SK-N-SH (cell line): ENCODE measurements at regions not wholly inside any gene's neighbourhood (a gene's known extent, or its start where the extent isn't known, plus 50 kb on each side); places are given as distances from the start of the nearest gene placed in this dataset.

Experiments used
- CTCF ChIA-PET: fragments of 300-600, 350-600 bp; formaldehyde crosslinking; extraction: SDS; loops from one replicate; lab custom pipeline; 2021; lab: Yijun Ruan, JAX
- POLR2A ChIA-PET: fragments of 350-600 bp; sonication (Branson Sonifier 250); formaldehyde crosslinking; extraction: SDS; loops from one replicate; lab custom pipeline; 2020; ENCODE audit warnings: antibody characterized with exemption, inconsistent platforms; lab: Yijun Ruan, JAX
- DNase-seq: peaks from one replicate; pipeline ENCODE4 v3.0.0; 2012
- H2AFZ ChIP-seq: fragments of 200-600 bp; sonication (generic); 2 replicates; pipeline ENCODE4 v1.8.1; 2016; ENCODE audit warnings: antibody characterized with exemption, mild to moderate bottlenecking, low read depth
- H3F3A ChIP-seq: fragments of 200-600 bp; sonication (generic); replicated peaks from 2 replicates; pipeline ENCODE3; 2016; ENCODE audit warnings: antibody characterized with exemption, mild to moderate bottlenecking; ENCODE audit not compliant: insufficient read depth
- H3K27ac ChIP-seq, 2 experiments: fragments of 200-500 bp in 1 of 2; fragments of 200-600 bp in 1 of 2; sonication (Bioruptor generic) in 1 of 2; sonication (generic), shearing (Covaris generic) in 1 of 2; 2 replicates each; pipeline versions ENCODE4 v1.5.1 to v1.6.1; 2014 to 2016; ENCODE audit warnings: low read depth in 2 of 2, inconsistent platforms in 1 of 2, low read length in 1 of 2, mild to moderate bottlenecking in 1 of 2, mixed read lengths in 1 of 2
- H3K27me3 ChIP-seq: fragments of 200-600 bp; sonication (generic), shearing (Covaris generic); 2 replicates; pipeline ENCODE4 v1.6.1; 2016; ENCODE audit warnings: mixed run types; ENCODE audit not compliant: insufficient read depth
- H3K36me3 ChIP-seq, 2 experiments: fragments of 200-500 bp in 1 of 2; fragments of 200-600 bp in 1 of 2; sonication (Bioruptor generic) in 1 of 2; sonication (generic) in 1 of 2; replicated peaks in 1 of 2; 2 replicates each; pipeline versions ENCODE3 to v1.5.1; 2014 to 2016; ENCODE audit warnings: low read length in 1 of 2, mild to moderate bottlenecking in 1 of 2; ENCODE audit not compliant: insufficient read depth in 2 of 2, control insufficient read depth in 1 of 2
- H3K4me1 ChIP-seq, 2 experiments: fragments of 200-500 bp in 1 of 2; fragments of 200-600 bp in 1 of 2; sonication (Bioruptor generic) in 1 of 2; sonication (generic), shearing (Covaris generic) in 1 of 2; 2 replicates each; pipeline versions ENCODE4 v1.5.1 to v1.6.1; 2014 to 2016; ENCODE audit warnings: low read depth in 1 of 2, low read length in 1 of 2, mixed run types in 1 of 2; ENCODE audit not compliant: insufficient read depth in 2 of 2, control insufficient read depth in 1 of 2
- H3K4me2 ChIP-seq: fragments of 200-600 bp; sonication (generic), shearing (Covaris generic); 2 replicates; pipeline ENCODE4 v1.6.1; 2017; ENCODE audit warnings: mixed run types
- H3K4me3 ChIP-seq, 2 experiments: fragments of 200-500 bp in 1 of 2; fragments of 200-600 bp in 1 of 2; sonication (Bioruptor generic) in 1 of 2; sonication (generic), shearing (Covaris generic) in 1 of 2; 2 replicates each; pipeline versions ENCODE4 v1.5.1 to v1.8.1; 2014 to 2016; ENCODE audit warnings: low read depth in 2 of 2, inconsistent platforms in 1 of 2, low read length in 1 of 2, mild to moderate bottlenecking in 1 of 2, mixed read lengths in 1 of 2, moderate library complexity in 1 of 2
- H3K79me2 ChIP-seq: fragments of 200-600 bp; sonication (generic); 2 replicates; pipeline ENCODE4 v1.8.1; 2017; ENCODE audit warnings: mild to moderate bottlenecking; ENCODE audit not compliant: insufficient read depth
- H3K9ac ChIP-seq: fragments of 200-600 bp; sonication (generic); 2 replicates; pipeline ENCODE4 v1.6.1; 2017; ENCODE audit warnings: mixed run types
- H3K9me2 ChIP-seq: fragments of 200-600 bp; sonication (generic); 2 replicates; pipeline ENCODE4 v1.6.1; 2017; ENCODE audit warnings: mixed run types
- H3K9me3 ChIP-seq: fragments of 200-600 bp; sonication (generic); 2 replicates; pipeline ENCODE4 v1.6.1; 2017; ENCODE audit warnings: mixed run types, mild to moderate bottlenecking, moderate library complexity
- H4K20me1 ChIP-seq: fragments of 200-600 bp; sonication (generic); 2 replicates; pipeline ENCODE4 v1.6.1; 2017; ENCODE audit warnings: mild to moderate bottlenecking, mixed run types; ENCODE audit not compliant: insufficient read depth
- CTCF ChIP-seq: fragments of 200-600 bp; sonication (generic); IDR thresholded peaks from 2 replicates; pipeline ENCODE4 v1.6.1; 2017; ENCODE audit warnings: antibody characterized with exemption, mild to moderate bottlenecking, moderate library complexity
- ELF1 ChIP-seq: IDR thresholded peaks from 2 replicates; pipeline ENCODE4 v1.4.0; 2012
- EP300 ChIP-seq, 2 experiments: IDR thresholded peaks; 2 replicates each; pipeline versions ENCODE4 v1.4.0 to v1.6.1; 2012; ENCODE audit warnings: borderline replicate concordance in 1 of 2, low read depth in 1 of 2, low read length in 1 of 2
- EZH2phosphoT487 ChIP-seq: fragments of 200-600 bp; sonication (generic); IDR thresholded peaks from 2 replicates; pipeline ENCODE4 v1.6.1; 2017; ENCODE audit warnings: low read depth, mixed run types, mild to moderate bottlenecking, antibody characterized with exemption, moderate library complexity, borderline replicate concordance
- IRF3 ChIP-seq: fragments of 150-350 bp; IDR thresholded peaks from 2 replicates; pipeline ENCODE4 v1.6.1; 2016; ENCODE audit warnings: mild to moderate bottlenecking, low read depth, low read length
- JUND ChIP-seq: IDR thresholded peaks from 2 replicates; pipeline ENCODE4 v1.4.0; 2012
- MEF2A ChIP-seq: IDR thresholded peaks from 2 replicates; pipeline ENCODE4 v1.4.0; 2012; ENCODE audit warnings: low read depth, borderline replicate concordance
- MXI1 ChIP-seq: IDR thresholded peaks from 2 replicates; pipeline ENCODE4 v1.6.1; 2012; ENCODE audit warnings: mild to moderate bottlenecking, low read depth, low read length, improper control_type of control experiment
- NFIC ChIP-seq: IDR thresholded peaks from 2 replicates; pipeline ENCODE4 v1.4.0; 2012; ENCODE audit warnings: borderline replicate concordance
- POLR2AphosphoS5 ChIP-seq: IDR thresholded peaks from 2 replicates; pipeline ENCODE4 v1.6.1; 2012; ENCODE audit warnings: low read depth, low read length
- RXRA ChIP-seq: IDR thresholded peaks from 2 replicates; pipeline ENCODE4 v1.4.0; 2012; ENCODE audit warnings: low read depth, mild to moderate bottlenecking, borderline replicate concordance
- TAF1 ChIP-seq: IDR thresholded peaks from 2 replicates; pipeline ENCODE4 v1.6.1; 2012; ENCODE audit warnings: low read depth, mild to moderate bottlenecking, low read length, moderate library complexity, borderline replicate concordance
- TCF12 ChIP-seq: IDR thresholded peaks from 2 replicates; pipeline ENCODE4 v1.4.0; 2012
- USF1 ChIP-seq: IDR thresholded peaks from 2 replicates; pipeline ENCODE4 v1.4.0; 2012; ENCODE audit warnings: low read depth, borderline replicate concordance
- ZBTB33 ChIP-seq: IDR thresholded peaks from 2 replicates; pipeline ENCODE4 v1.4.0; 2012; ENCODE audit warnings: low read depth, borderline replicate concordance
- WGBS: methylation state at CpG from one replicate; pipeline ENCODE4 v1.1.6; 2017; ENCODE audit warnings: low lambda C conversion rate; 5-methylcytosine and 5-hydroxymethylcytosine counted together
- TF ChIP-seq, protein P1 (sequence below): fragments of 150-350 bp; IDR thresholded peaks from 2 replicates; pipeline ENCODE4 v1.6.1; 2017; ENCODE audit warnings: antibody characterized with exemption, low read length, low read depth, borderline replicate concordance
- TF ChIP-seq, protein P2 (sequence below): IDR thresholded peaks from 2 replicates; pipeline ENCODE4; 2012

DNA sequence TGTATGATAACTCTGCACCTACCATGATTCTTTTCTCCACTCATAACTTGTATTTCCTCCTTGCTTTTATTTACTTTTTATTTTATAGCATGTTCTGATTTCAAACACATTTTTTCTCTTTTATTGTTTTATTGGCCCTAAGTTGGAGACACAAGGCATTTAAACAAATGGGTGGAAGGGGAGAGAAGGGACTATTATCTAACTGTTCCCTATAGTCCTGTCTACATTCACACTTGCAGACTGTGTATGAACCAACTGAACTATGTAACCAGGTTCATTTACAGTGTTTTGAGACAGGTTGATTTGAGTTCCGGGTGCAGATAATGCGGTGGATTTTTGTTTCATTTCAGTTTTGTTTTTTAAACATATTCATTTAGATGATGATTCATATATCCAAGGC, 830.6 kb upstream of the SEMA6A start (continued):
- TF ChIP-seq IRF3 (no peak), EP300 (IDR thresholded peaks at IDR 0.05; ENCODE audit: borderline replicate concordance in 1 of 2, low read depth in 1 of 2, low read length in 1 of 2) (no peak), TCF12 (no peak), ELF1 (no peak)

GRCh38 chr5:117394506-117395157, 820.0 kb upstream of the SEMA6A start:
- Histone ChIP-seq H3K9me2 (no peaks in the 10 kb centered on the region), H3K9ac (no peak overlapping the region), H3K36me3 (no peaks in the 10 kb centered on the region), H2AFZ (no peak overlapping the region), H3K9me3 (no peaks in the 10 kb centered on the region), H3K4me1 (no peaks in the 10 kb centered on the region), H3F3A (no peaks in the 10 kb centered on the region), H3K4me3 (no peak overlapping the region), H3K27me3 (no peaks in the 10 kb centered on the region)
- WGBS: 34% methylated on average over 6 of the region's 6 CpGs
- DNase-seq: no peak
- CTCF ChIA-PET: no interaction called here
- POLR2A ChIA-PET: no interaction called here
- TF ChIP-seq EP300 (IDR thresholded peaks at IDR 0.05; ENCODE audit: borderline replicate concordance in 1 of 2, low read depth in 1 of 2, low read length in 1 of 2) (no peak), MEF2A (no peak), CTCF (no peak), ELF1 (no peak), NFIC (no peak), EZH2phosphoT487 (no peak), TAF1 (no peak), JUND (no peak), POLR2AphosphoS5 (no peak), USF1 (no peak), MXI1 (no peak), RXRA (no peak), TCF12 (no peak), ZBTB33 (no peak)
- TF ChIP-seq, protein P1, sequence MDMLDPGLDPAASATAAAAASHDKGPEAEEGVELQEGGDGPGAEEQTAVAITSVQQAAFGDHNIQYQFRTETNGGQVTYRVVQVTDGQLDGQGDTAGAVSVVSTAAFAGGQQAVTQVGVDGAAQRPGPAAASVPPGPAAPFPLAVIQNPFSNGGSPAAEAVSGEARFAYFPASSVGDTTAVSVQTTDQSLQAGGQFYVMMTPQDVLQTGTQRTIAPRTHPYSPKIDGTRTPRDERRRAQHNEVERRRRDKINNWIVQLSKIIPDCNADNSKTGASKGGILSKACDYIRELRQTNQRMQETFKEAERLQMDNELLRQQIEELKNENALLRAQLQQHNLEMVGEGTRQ: no peak
- TF ChIP-seq, protein P2, sequence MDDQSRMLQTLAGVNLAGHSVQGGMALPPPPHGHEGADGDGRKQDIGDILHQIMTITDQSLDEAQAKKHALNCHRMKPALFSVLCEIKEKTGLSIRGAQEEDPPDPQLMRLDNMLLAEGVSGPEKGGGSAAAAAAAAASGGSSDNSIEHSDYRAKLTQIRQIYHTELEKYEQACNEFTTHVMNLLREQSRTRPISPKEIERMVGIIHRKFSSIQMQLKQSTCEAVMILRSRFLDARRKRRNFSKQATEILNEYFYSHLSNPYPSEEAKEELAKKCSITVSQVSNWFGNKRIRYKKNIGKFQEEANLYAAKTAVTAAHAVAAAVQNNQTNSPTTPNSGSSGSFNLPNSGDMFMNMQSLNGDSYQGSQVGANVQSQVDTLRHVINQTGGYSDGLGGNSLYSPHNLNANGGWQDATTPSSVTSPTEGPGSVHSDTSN: no peak
- TF ChIP-seq, all 33 proteins: peak for 0
- H3K27ac ChIP-seq: no peak overlapping the region
- H3K4me2 ChIP-seq: no peak overlapping the region
- H3K79me2 ChIP-seq: no peaks in the 10 kb centered on the region
- H4K20me1 ChIP-seq: no peaks in the 10 kb centered on the region
